Endothelial cell of umbilical vein (primary cell): ENCODE measurements at regions not wholly inside any gene's neighbourhood (a gene's known extent, or its start where the extent isn't known, plus 50 kb on each side); places are given as distances from the start of the nearest gene placed in this dataset.

Experiments
- BruUV-seq: library from RNA; stranded (reverse); fragments of 400-500 nt; replicated peaks from 2 replicates; lab custom pipeline; 2021; lab: Mats Ljungman, UMichigan
- CTCF ChIA-PET: fragments of 300-600, 350-600 bp; sonication (Branson Sonifier 250); formaldehyde crosslinking; loops from one replicate; lab custom pipeline; 2021; ENCODE audit warnings: antibody characterized with exemption, inconsistent platforms; lab: Charles Lee
- POLR2A ChIA-PET: fragments of 300-600, 350-600 bp; sonication (Branson Sonifier 250); formaldehyde crosslinking; loops from one replicate; lab custom pipeline; 2021; ENCODE audit warnings: antibody characterized with exemption, inconsistent platforms; lab: Charles Lee
- DNase-seq: peaks from one replicate; pipeline ENCODE4 v3.0.0-alpha.2; 2011; ENCODE audit warnings: low read depth, low spot score
- FAIRE-seq: peaks from 2 replicates; lab custom pipeline; 2011; peaks lifted over from hg19 to GRCh38; lab: Jason Lieb, UNC
- H2AFZ ChIP-seq: 2 replicates; pipeline ENCODE4 v1.6.0; 2012; ENCODE audit warnings: low read depth, low read length, control low read depth, inconsistent platforms
- H3K27ac ChIP-seq: 2 replicates; pipeline ENCODE4 v1.5.1; 2011; ENCODE audit warnings: low read depth, mild to moderate bottlenecking, control low read depth, low read length, moderate library complexity; ENCODE audit not compliant: insufficient read depth
- H3K27me3 ChIP-seq, 2 experiments: 2 replicates each; pipeline versions ENCODE4 v1.6.0 to v1.6.1; 2011; ENCODE audit warnings: low read length in 2 of 2, mixed read lengths in 1 of 2; ENCODE audit not compliant: control insufficient read depth in 2 of 2, insufficient read depth in 2 of 2
- H3K36me3 ChIP-seq, 2 experiments: 2 replicates in 1 of 2; 3 replicates in 1 of 2; pipeline ENCODE4 v1.5.1; 2011; ENCODE audit warnings: low read length in 2 of 2, mild to moderate bottlenecking in 1 of 2, moderate library complexity in 1 of 2; ENCODE audit not compliant: control insufficient read depth in 2 of 2, insufficient read depth in 2 of 2; ENCODE audit errors: extremely low read depth in 1 of 2
- H3K4me1 ChIP-seq: 3 replicates; pipeline ENCODE4 v1.5.1; 2011; ENCODE audit warnings: mild to moderate bottlenecking, low read length; ENCODE audit not compliant: control insufficient read depth, insufficient read depth; ENCODE audit errors: extremely low read depth
- H3K4me2 ChIP-seq: 2 replicates; pipeline ENCODE4 v1.6.1; 2011; ENCODE audit warnings: low read length, control low read depth, mixed read lengths; ENCODE audit not compliant: insufficient read depth
- H3K4me3 ChIP-seq, 3 experiments: fragments of 200-600 bp in 1 of 3; sonication (generic), shearing (Covaris generic) in 1 of 3; replicated peaks in 1 of 3; 2 replicates each; pipeline ENCODE4 v1.5.1; 2011 to 2016; ENCODE audit warnings: control low read depth in 3 of 3, low read length in 3 of 3, mild to moderate bottlenecking in 2 of 3, inconsistent platforms in 1 of 3, low read depth in 1 of 3, moderate library complexity in 1 of 3; ENCODE audit not compliant: insufficient read depth in 1 of 3
- H3K79me2 ChIP-seq: 2 replicates; pipeline ENCODE4 v1.6.0; 2012; ENCODE audit warnings: low read length, inconsistent platforms; ENCODE audit not compliant: control insufficient read depth, insufficient read depth
- H3K9ac ChIP-seq: replicated peaks from 2 replicates; pipeline ENCODE3; 2011; ENCODE audit warnings: low read length, control low read depth; ENCODE audit not compliant: insufficient read depth; ENCODE audit errors: extremely low read depth
- H3K9me1 ChIP-seq: replicated peaks from 3 replicates; pipeline ENCODE4 v1.6.0; 2011; ENCODE audit warnings: mild to moderate bottlenecking, low read length; ENCODE audit not compliant: control insufficient read depth, insufficient read depth; ENCODE audit errors: extremely low read depth
- H3K9me3 ChIP-seq: replicated peaks from 2 replicates; pipeline ENCODE4 v1.5.1; 2012; ENCODE audit warnings: low read length, inconsistent platforms; ENCODE audit not compliant: control insufficient read depth, insufficient read depth
- H4K20me1 ChIP-seq: replicated peaks from 2 replicates; pipeline ENCODE3; 2011; ENCODE audit warnings: mild to moderate bottlenecking, low read length; ENCODE audit not compliant: control insufficient read depth, insufficient read depth; ENCODE audit errors: extremely low read depth
- EZH2 ChIP-seq: IDR thresholded peaks from 2 replicates; pipeline ENCODE4 v1.6.1; 2012; ENCODE audit warnings: borderline replicate concordance, low read depth, mild to moderate bottlenecking, moderate library complexity, low read length, inconsistent platforms; ENCODE audit not compliant: severe bottlenecking
- FOS ChIP-seq: IDR thresholded peaks from 2 replicates; pipeline ENCODE4 v1.6.1; 2011; ENCODE audit warnings: mild to moderate bottlenecking, low read length, moderate library complexity, borderline replicate concordance; ENCODE audit not compliant: insufficient read depth
- GATA2 ChIP-seq: IDR thresholded peaks from 2 replicates; pipeline ENCODE4 v1.7.0; 2011; ENCODE audit warnings: low read depth, mild to moderate bottlenecking, moderate library complexity, mixed read lengths, low read length; ENCODE audit not compliant: insufficient read length, insufficient read depth
- JUN ChIP-seq: IDR thresholded peaks from 2 replicates; pipeline ENCODE4 v1.6.1; 2011; ENCODE audit warnings: borderline replicate concordance, low read depth; ENCODE audit not compliant: insufficient read length, insufficient read depth
- MYC ChIP-seq: IDR thresholded peaks from one replicate; pipeline ENCODE4 v1.6.1; 2011; ENCODE audit warnings: mild to moderate bottlenecking, low read depth, low read length
- POLR2A ChIP-seq: IDR thresholded peaks from 2 replicates; pipeline ENCODE4 v1.6.1; 2012; ENCODE audit warnings: low read depth, mild to moderate bottlenecking, control low read depth, low read length
- POLR2AphosphoS5 ChIP-seq: IDR thresholded peaks from 2 replicates; pipeline ENCODE4 v1.6.1; 2012; ENCODE audit warnings: low read depth, mild to moderate bottlenecking, control low read depth, low read length, moderate library complexity; ENCODE audit not compliant: insufficient read depth
- dilution Hi-C: fragments of 300-500 bp; cut with MboI; formaldehyde crosslinking; loops from one replicate; pipeline ENCODE4 v1.15.0; 2019; ENCODE audit warnings: low sequenced_read_pairs; ENCODE audit not compliant: extremely low pct_ligation_motif_present
- intact Hi-C: fragments of 100-400 bp; cut with micrococcal nuclease; formaldehyde crosslinking; loops from one replicate; pipeline ENCODE4 v1.10.0; 2022
- TF ChIP-seq, protein P1 (sequence below): IDR thresholded peaks from 2 replicates; pipeline ENCODE4 v1.6.1; 2011; ENCODE audit not compliant: insufficient read depth, insufficient read length
- TF ChIP-seq, protein P2 (sequence below), 2 donors: IDR thresholded peaks; 1 replicate in 1 of 2; 2 replicates in 1 of 2; pipeline ENCODE4 v1.5.1; 2011; ENCODE audit warnings: low read length in 2 of 2, mild to moderate bottlenecking in 2 of 2, moderate library complexity in 2 of 2, control low read depth in 1 of 2, inconsistent platforms in 1 of 2, low read depth in 1 of 2; ENCODE audit not compliant: insufficient read depth in 1 of 2; ENCODE audit errors: extremely low read depth in 1 of 2

DNA sequence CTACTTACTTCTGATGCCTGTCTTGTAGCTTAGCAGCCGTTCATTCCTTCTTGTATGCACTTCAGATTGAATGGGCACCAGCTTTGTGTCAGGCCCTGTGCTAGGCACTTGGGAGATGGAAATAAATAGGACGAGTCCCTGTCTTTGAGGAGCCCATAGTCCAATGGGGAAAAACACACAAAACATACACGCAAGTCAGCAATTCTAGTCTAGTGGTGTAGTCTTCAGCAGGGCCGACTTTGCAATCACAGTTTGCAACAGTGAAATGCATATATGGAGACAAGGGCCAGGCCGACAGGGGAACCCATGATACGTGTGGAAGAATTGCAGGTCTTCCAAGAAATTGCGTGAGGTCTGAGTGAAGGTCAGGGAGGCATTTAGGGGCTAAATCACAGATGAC lies 262.6 kb downstream of the MAF start:
- dilution Hi-C loops = no loop called here
- no peak for DNase-seq
- CTCF ChIA-PET = no interaction called here
- Histone ChIP-seq H3K4me1 (no peaks in the 10 kb centered on the region), H3K9ac (no peak overlapping the region), H3K4me3 (no peak overlapping the region), H3K4me2 (no peak overlapping the region), H2AFZ (no peak overlapping the region), H3K79me2 (no peaks in the 10 kb centered on the region), H3K9me3 (peaks cover 10% of the 10 kb centered on the region), H3K27me3 (no peaks in the 10 kb centered on the region), H3K9me1 (no peaks in the 10 kb centered on the region), H4K20me1 (no peaks in the 10 kb centered on the region), H3K36me3 (no peaks in the 10 kb centered on the region), H3K27ac (no peak overlapping the region)
- TF ChIP-seq, protein P1, sequence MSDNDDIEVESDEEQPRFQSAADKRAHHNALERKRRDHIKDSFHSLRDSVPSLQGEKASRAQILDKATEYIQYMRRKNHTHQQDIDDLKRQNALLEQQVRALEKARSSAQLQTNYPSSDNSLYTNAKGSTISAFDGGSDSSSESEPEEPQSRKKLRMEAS = no peak
- TF ChIP-seq MYC = no peak
- TF ChIP-seq, protein P2, sequence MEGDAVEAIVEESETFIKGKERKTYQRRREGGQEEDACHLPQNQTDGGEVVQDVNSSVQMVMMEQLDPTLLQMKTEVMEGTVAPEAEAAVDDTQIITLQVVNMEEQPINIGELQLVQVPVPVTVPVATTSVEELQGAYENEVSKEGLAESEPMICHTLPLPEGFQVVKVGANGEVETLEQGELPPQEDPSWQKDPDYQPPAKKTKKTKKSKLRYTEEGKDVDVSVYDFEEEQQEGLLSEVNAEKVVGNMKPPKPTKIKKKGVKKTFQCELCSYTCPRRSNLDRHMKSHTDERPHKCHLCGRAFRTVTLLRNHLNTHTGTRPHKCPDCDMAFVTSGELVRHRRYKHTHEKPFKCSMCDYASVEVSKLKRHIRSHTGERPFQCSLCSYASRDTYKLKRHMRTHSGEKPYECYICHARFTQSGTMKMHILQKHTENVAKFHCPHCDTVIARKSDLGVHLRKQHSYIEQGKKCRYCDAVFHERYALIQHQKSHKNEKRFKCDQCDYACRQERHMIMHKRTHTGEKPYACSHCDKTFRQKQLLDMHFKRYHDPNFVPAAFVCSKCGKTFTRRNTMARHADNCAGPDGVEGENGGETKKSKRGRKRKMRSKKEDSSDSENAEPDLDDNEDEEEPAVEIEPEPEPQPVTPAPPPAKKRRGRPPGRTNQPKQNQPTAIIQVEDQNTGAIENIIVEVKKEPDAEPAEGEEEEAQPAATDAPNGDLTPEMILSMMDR (IDR thresholded peaks at IDR 0.05; ENCODE audit: extremely low read depth in 1 of 2, insufficient read depth in 1 of 2, low read depth in 1 of 2, low read length in 2 of 2) = no peak
- TF ChIP-seq GATA2 = no peak
- TF ChIP-seq EZH2 = no peak
- no peak for TF ChIP-seq POLR2AphosphoS5
- TF ChIP-seq POLR2A = no peak
- TF ChIP-seq JUN = no peak
- TF ChIP-seq FOS = no peak
- FAIRE-seq = no peak
- intact Hi-C loops = no loop called here
- BruUV-seq = no TSS peak
- POLR2A ChIA-PET = no interaction called here
